ENCODE measurements at regions not wholly inside any gene's neighbourhood (a gene's known extent, or its start where the extent isn't known, plus 50 kb on each side); places are given as distances from the start of the nearest gene placed in this dataset.

- no peaks in the 10 kb centered on the region for H3K27me3 ChIP-seq (ENCODE audit: low read depth)
- H3K4me1 ChIP-seq, result no peaks in the 10 kb centered on the region; the same call in 1 of the 2 replicates
- no peak for DNase-seq (ENCODE audit: low spot score in 2 of 2)
- H3K36me3 ChIP-seq (replicated peaks), result no peaks in the 10 kb centered on the region
- H3K9me3 ChIP-seq, result no peaks in the 10 kb centered on the region
- in situ Hi-C loops (cut with MboI; ENCODE audit: low sequenced_read_pairs), result no loop called here
- H3K4me3 ChIP-seq, result no peak overlapping the region
Observed at GRCh38 chr4:83191026-83191425, 76.5 kb upstream of the PLAC8 start.

GRCh38 chr4:83189631-83190136 lies 75.2 kb upstream of the PLAC8 start:
- in situ Hi-C loops (cut with MboI; ENCODE audit: low sequenced_read_pairs), result no loop called here
- Histone ChIP-seq H3K27me3 (ENCODE audit: low read depth) (no peaks in the 10 kb centered on the region), H3K9me3 (no peaks in the 10 kb centered on the region), H3K4me3 (no peak overlapping the region), H3K4me1 (no peaks in the 10 kb centered on the region), H3K36me3 (replicated peaks) (no peaks in the 10 kb centered on the region)
- DNase-seq (ENCODE audit: low spot score in 2 of 2), result peak in 1 of 2 experiments; percentile 7

- H3K4me3 ChIP-seq, result no peak overlapping the region
- no peak for DNase-seq (ENCODE audit: low spot score in 2 of 2)
- no peaks in the 10 kb centered on the region for H3K9me3 ChIP-seq
- in situ Hi-C loops (cut with MboI; ENCODE audit: low sequenced_read_pairs), result no loop called here
- no peaks in the 10 kb centered on the region for H3K27me3 ChIP-seq (ENCODE audit: low read depth)
- no peaks in the 10 kb centered on the region for H3K4me1 ChIP-seq
- no peaks in the 10 kb centered on the region for H3K36me3 ChIP-seq (replicated peaks)
Observed at GRCh38 chr4:83180431-83180968, 66.0 kb upstream of the PLAC8 start.

- no peaks in the 10 kb centered on the region for H3K4me1 ChIP-seq
Observed at GRCh38 chr4:83179205-83179604, 64.7 kb upstream of the PLAC8 start.

GRCh38 chr4:83178029-83178428 lies 63.5 kb upstream of the PLAC8 start:
- no peaks in the 10 kb centered on the region for H3K36me3 ChIP-seq (replicated peaks)
- no peak overlapping the region for H3K4me3 ChIP-seq
- in situ Hi-C loops (cut with MboI; ENCODE audit: low sequenced_read_pairs), result no loop called here
- H3K4me1 ChIP-seq, result no peaks in the 10 kb centered on the region
- DNase-seq (ENCODE audit: low spot score in 2 of 2), result no peak
- H3K27me3 ChIP-seq (ENCODE audit: low read depth), result no peaks in the 10 kb centered on the region
- no peaks in the 10 kb centered on the region for H3K9me3 ChIP-seq

More at GRCh38 chr4:83179205-83179604, 64.7 kb upstream of the PLAC8 start:
- no peaks in the 10 kb centered on the region for H3K36me3 ChIP-seq (replicated peaks)
- no peaks in the 10 kb centered on the region for H3K27me3 ChIP-seq (ENCODE audit: low read depth)
- no peak overlapping the region for H3K4me3 ChIP-seq
- in situ Hi-C loops (cut with MboI; ENCODE audit: low sequenced_read_pairs), result no loop called here
- no peaks in the 10 kb centered on the region for H3K9me3 ChIP-seq
- DNase-seq (ENCODE audit: low spot score in 2 of 2), result no peak

- H3K9me3 ChIP-seq, result no peaks in the 10 kb centered on the region
- in situ Hi-C loops (cut with MboI; ENCODE audit: low sequenced_read_pairs), result no loop called here
- DNase-seq (ENCODE audit: low spot score in 2 of 2), result no peak
- H3K4me3 ChIP-seq, result no peak overlapping the region
- no peaks in the 10 kb centered on the region for H3K27me3 ChIP-seq (ENCODE audit: low read depth)
- no peaks in the 10 kb centered on the region for H3K36me3 ChIP-seq (replicated peaks)
- no peaks in the 10 kb centered on the region for H3K4me1 ChIP-seq
Observed at GRCh38 chr4:83177182-83177581, 62.7 kb upstream of the PLAC8 start.

- DNase-seq (ENCODE audit: low spot score in 2 of 2), result no peak
- H3K4me3 ChIP-seq, result no peak overlapping the region
- no peaks in the 10 kb centered on the region for H3K4me1 ChIP-seq
- H3K9me3 ChIP-seq, result no peaks in the 10 kb centered on the region
- in situ Hi-C loops (cut with MboI; ENCODE audit: low sequenced_read_pairs), result no loop called here
- H3K27me3 ChIP-seq (ENCODE audit: low read depth), result no peaks in the 10 kb centered on the region
- no peaks in the 10 kb centered on the region for H3K36me3 ChIP-seq (replicated peaks)
Observed at GRCh38 chr4:83174844-83175414, 60.4 kb upstream of the PLAC8 start.

- no peak for DNase-seq (ENCODE audit: low spot score in 2 of 2)
- no peaks in the 10 kb centered on the region for H3K4me1 ChIP-seq
- in situ Hi-C loops (cut with MboI; ENCODE audit: low sequenced_read_pairs), result no loop called here
Observed at GRCh38 chr4:83172371-83172770, 57.8 kb upstream of the PLAC8 start.

GRCh38 chr4:83171436-83172039 lies 57.0 kb upstream of the PLAC8 start:
- Histone ChIP-seq H3K4me1 (no peaks in the 10 kb centered on the region), H3K9me3 (no peaks in the 10 kb centered on the region), H3K36me3 (replicated peaks) (no peaks in the 10 kb centered on the region), H3K27me3 (ENCODE audit: low read depth) (no peaks in the 10 kb centered on the region), H3K4me3 (no peak overlapping the region)
- in situ Hi-C loops (cut with MboI; ENCODE audit: low sequenced_read_pairs), result no loop called here
- DNase-seq (ENCODE audit: low spot score in 2 of 2), result no peak

More at GRCh38 chr4:83172371-83172770, 57.8 kb upstream of the PLAC8 start:
- Histone ChIP-seq H3K4me3 (no peak overlapping the region), H3K27me3 (ENCODE audit: low read depth) (no peaks in the 10 kb centered on the region), H3K9me3 (no peaks in the 10 kb centered on the region), H3K36me3 (replicated peaks) (no peaks in the 10 kb centered on the region)

- Histone ChIP-seq H3K9me3 (no peaks in the 10 kb centered on the region), H3K36me3 (replicated peaks) (no peaks in the 10 kb centered on the region), H3K27me3 (ENCODE audit: low read depth) (no peaks in the 10 kb centered on the region), H3K4me1 (no peaks in the 10 kb centered on the region), H3K4me3 (no peak overlapping the region)
- in situ Hi-C loops (cut with MboI; ENCODE audit: low sequenced_read_pairs), result no loop called here
- DNase-seq (ENCODE audit: low spot score in 2 of 2), result no peak
Observed at GRCh38 chr4:83170952-83171399, 56.4 kb upstream of the PLAC8 start.

Measured in HAP-1 (cell line).